Naive thymus-derived CD4-positive, alpha-beta T cell (primary cell): ENCODE measurements at regions not wholly inside any gene's neighbourhood (a gene's known extent, or its start where the extent isn't known, plus 50 kb on each side); places are given as distances from the start of the nearest gene placed in this dataset.

Experiments used
- ATAC-seq: fragments of 150-1000 bp; cut with Tn5 transposase; 2 replicates; pipeline ENCODE4 v1.10.0; 2021; ENCODE audit warnings: mild to moderate bottlenecking, moderate library complexity
- CTCF ChIA-PET: fragments of 350-600 bp; sonication (Branson Sonifier 250); formaldehyde crosslinking; loops from one replicate; lab custom pipeline; 2021; ENCODE audit warnings: antibody characterized with exemption; lab: Charles Lee
- POLR2A ChIA-PET: fragments of 350-600 bp; sonication (Branson Sonifier 250); formaldehyde crosslinking; loops from one replicate; lab custom pipeline; 2021; ENCODE audit warnings: antibody characterized with exemption, inconsistent platforms; lab: Charles Lee
- DNase-seq, 9 donors: peaks; one replicate each; pipeline versions ENCODE4 v3.0.0 to v3.0.0-alpha.2; 2020 to 2022; ENCODE audit warnings: mixed read lengths in 1 of 9
- H3K27ac ChIP-seq: one replicate; pipeline ENCODE4 v1.7.0; 2013; ENCODE audit warnings: mild to moderate bottlenecking, low read depth, low read length, moderate library complexity
- H3K27me3 ChIP-seq, 2 donors: one replicate each; pipeline ENCODE4 v1.7.0; 2013; ENCODE audit warnings: low read length in 2 of 2, mild to moderate bottlenecking in 2 of 2, moderate library complexity in 2 of 2; ENCODE audit not compliant: control insufficient read depth in 2 of 2, insufficient read depth in 2 of 2
- H3K36me3 ChIP-seq, 3 experiments: 1 replicate in 2 of 3; 2 replicates in 1 of 3; pipeline ENCODE4 v1.7.0; 2013; ENCODE audit warnings: low read length in 3 of 3, mild to moderate bottlenecking in 3 of 3, moderate library complexity in 1 of 3; ENCODE audit not compliant: insufficient read depth in 3 of 3, control insufficient read depth in 2 of 3
- H3K4me1 ChIP-seq, 2 donors: one replicate each; pipeline ENCODE4 v1.7.0; 2013; ENCODE audit warnings: low read length in 2 of 2, mild to moderate bottlenecking in 2 of 2, moderate library complexity in 1 of 2; ENCODE audit not compliant: control insufficient read depth in 2 of 2, insufficient read depth in 2 of 2
- H3K4me3 ChIP-seq: 2 replicates; pipeline ENCODE4 v1.7.0; 2013; ENCODE audit warnings: mild to moderate bottlenecking, low read length
- H3K9me3 ChIP-seq, 3 experiments: 1 replicate in 2 of 3; 2 replicates in 1 of 3; pipeline ENCODE4 v1.7.0; 2013; ENCODE audit warnings: low read length in 3 of 3; ENCODE audit not compliant: control insufficient read depth in 2 of 3
- H3K27ac Mint-ChIP-seq, 9 donors: one replicate each; pipeline ENCODE4 v1.8.0; 2020 to 2022; ENCODE audit warnings: mixed read lengths in 9 of 9, mild to moderate bottlenecking in 8 of 9, moderate library complexity in 5 of 9, inconsistent platforms in 2 of 9
- H3K27me3 Mint-ChIP-seq, 5 donors: one replicate each; pipeline ENCODE4 v1.8.0; 2021 to 2022; ENCODE audit warnings: mixed read lengths in 5 of 5, mild to moderate bottlenecking in 1 of 5
- H3K36me3 Mint-ChIP-seq, 5 donors: one replicate each; pipeline ENCODE4 v1.8.0; 2020 to 2022; ENCODE audit warnings: mixed read lengths in 5 of 5, mild to moderate bottlenecking in 3 of 5, inconsistent platforms in 1 of 5
- H3K4me1 Mint-ChIP-seq, 7 donors: one replicate each; pipeline ENCODE4 v1.8.0; 2020 to 2022; ENCODE audit warnings: mixed read lengths in 7 of 7, mild to moderate bottlenecking in 3 of 7, inconsistent platforms in 1 of 7
- H3K4me3 Mint-ChIP-seq, 10 donors: one replicate each; pipeline ENCODE4 v1.8.0; 2020 to 2022; ENCODE audit warnings: mild to moderate bottlenecking in 10 of 10, mixed read lengths in 10 of 10, moderate library complexity in 6 of 10, inconsistent platforms in 2 of 10
- H3K9me3 Mint-ChIP-seq, 11 donors: one replicate each; pipeline ENCODE4 v1.8.0; 2020 to 2022; ENCODE audit warnings: mixed read lengths in 11 of 11, mild to moderate bottlenecking in 4 of 11, inconsistent platforms in 1 of 11, moderate library complexity in 1 of 11
- intact Hi-C, 2 donors: fragments of 100-400 bp; cut with micrococcal nuclease; formaldehyde crosslinking; loops; one replicate each; pipeline ENCODE4 v1.15.1; 2023

GRCh38 chr14:98227727-98228111 is 1044.3 kb downstream of the BCL11B start:
- Histone ChIP-seq H3K36me3 (no peaks in the 10 kb centered on the region), H3K9me3 (no peaks in the 10 kb centered on the region), H3K4me1 (peaks cover 34 to 85% of the 10 kb centered on the region in 2 donors), H3K27me3 (no peaks in the 10 kb centered on the region), H3K4me3 (peak overlapping the region; percentile 28), H3K27ac (peak overlapping the region; percentile 83)
- ATAC-seq (no peak), DNase-seq (no peak)
- Mint-ChIP-seq H3K27ac (peak overlapping the region; percentile 92 to 100 (median 96)), H3K27me3 (no peaks in the 10 kb centered on the region), H3K4me3 (peak overlapping the region; percentile 51 to 85 (median 68)), H3K36me3 (peaks cover 0 to 30% (median 0%) of the 10 kb centered on the region in 5 donors), H3K4me1 (peaks cover 44 to 94% (median 85%) of the 10 kb centered on the region in 7 donors), H3K9me3 (peaks cover 0 to 9% (median 0%) of the 10 kb centered on the region in 11 donors)
- intact Hi-C loops = loop anchor here (1.0 to 10.0 kb wide), 6 partner anchors 55 to 967 kb away; no protein-coding TSS in a partner anchor
- ChIA-PET POLR2A (interaction anchor here (0.7 to 3.5 kb wide), 18 partner anchors 8 to 1039 kb away, joined by 3 to 28 read pairs (median 4); no protein-coding TSS in a partner anchor), CTCF (interaction anchor here (0.5 to 1.7 kb wide), 5 partner anchors 11 to 1040 kb away, joined by 3 to 7 read pairs (median 4); no protein-coding TSS in a partner anchor)

DNA sequence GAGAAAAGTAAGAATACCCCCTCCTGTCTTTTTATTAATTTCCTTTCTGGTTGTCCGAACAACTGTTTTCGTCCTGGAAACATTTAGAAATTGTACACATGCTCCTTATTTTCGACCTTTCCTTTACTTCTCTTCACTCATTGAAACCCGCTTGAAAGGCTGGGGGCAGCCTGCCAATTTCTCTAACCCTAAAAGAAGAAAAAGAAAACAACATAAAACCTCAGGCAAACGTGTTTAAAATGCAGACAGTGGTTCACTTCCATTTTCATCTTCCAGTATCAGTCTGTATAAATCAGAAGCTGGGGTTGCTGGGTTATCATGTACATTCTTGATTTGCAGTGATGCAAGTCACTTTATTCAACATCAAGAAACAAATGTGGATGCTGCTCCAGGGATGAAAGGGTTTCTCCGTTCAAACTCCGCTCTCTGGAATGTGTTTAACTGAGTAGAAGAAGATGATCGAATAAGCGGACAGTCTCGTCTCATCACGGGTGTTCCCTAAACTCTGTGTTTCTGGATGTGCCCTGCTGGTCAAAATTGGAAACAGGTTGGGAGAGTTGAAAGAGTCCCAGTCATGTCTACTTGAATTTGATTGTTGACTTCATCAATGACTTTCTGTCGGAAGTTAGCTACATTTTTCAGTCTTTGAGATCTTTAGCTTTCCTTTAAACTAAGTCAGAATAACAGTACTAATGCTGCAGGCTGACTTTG is 1042.2 kb downstream of the BCL11B start:
- peak overlapping the region; percentile 48 to 88 (median 80) for H3K4me3 Mint-ChIP-seq
- Histone ChIP-seq H3K27ac (peak overlapping the region; percentile 83), H3K27me3 (no peaks in the 10 kb centered on the region), H3K4me1 (peaks cover 18 to 68% of the 10 kb centered on the region in 2 donors), H3K36me3 (no peaks in the 10 kb centered on the region), H3K4me3 (peak overlapping the region; percentile 6), H3K9me3 (no peaks in the 10 kb centered on the region)
- ChIA-PET CTCF (interaction anchor here (0.8 to 2.0 kb wide), 12 partner anchors 8 to 93 kb away, joined by 3 to 8 read pairs (median 4); no protein-coding TSS in a partner anchor), POLR2A (interaction anchor here (0.9 to 3.0 kb wide), 25 partner anchors 8 to 1042 kb away, joined by 3 to 17 read pairs (median 4); partner anchors contain the start of gene BCL11B)
- H3K9me3 Mint-ChIP-seq = peaks cover 0 to 5% (median 0%) of the 10 kb centered on the region in 11 donors
- H3K4me1 Mint-ChIP-seq = peaks cover 40 to 94% (median 89%) of the 10 kb centered on the region in 7 donors
- H3K36me3 Mint-ChIP-seq = peaks cover 0 to 27% (median 3%) of the 10 kb centered on the region in 5 donors
- ATAC-seq = peak; percentile 76
- H3K27me3 Mint-ChIP-seq = no peaks in the 10 kb centered on the region
- H3K27ac Mint-ChIP-seq = peak overlapping the region; percentile 86 to 100 (median 96)
- intact Hi-C loops = loop anchor here (1.0 to 10.0 kb wide), 6 partner anchors 57 to 965 kb away; no protein-coding TSS in a partner anchor
- peak in 7 of 9 donors; percentile 59 to 79 (median 74) for DNase-seq

GRCh38 chr14:98230411-98230810 is 1041.6 kb downstream of the BCL11B start:
- peaks cover 0 to 5% (median 0%) of the 10 kb centered on the region in 11 donors for H3K9me3 Mint-ChIP-seq
- CTCF ChIA-PET = interaction anchor here (1.0 to 2.0 kb wide), 8 partner anchors 8 to 94 kb away, joined by 3 to 8 read pairs (median 4); no protein-coding TSS in a partner anchor
- Histone ChIP-seq H3K4me1 (peaks cover 18 to 68% of the 10 kb centered on the region in 2 donors), H3K36me3 (no peaks in the 10 kb centered on the region), H3K4me3 (peak overlapping the region; percentile 6), H3K9me3 (no peaks in the 10 kb centered on the region), H3K27me3 (no peaks in the 10 kb centered on the region), H3K27ac (peak overlapping the region; percentile 83)
- H3K4me3 Mint-ChIP-seq = peak overlapping the region; percentile 48 to 88 (median 80)
- ATAC-seq (no peak), DNase-seq (no peak)
- peak overlapping the region in 8 of 9 donors; percentile 93 to 100 (median 97) for H3K27ac Mint-ChIP-seq
- POLR2A ChIA-PET = interaction anchor here (0.9 to 3.0 kb wide), 19 partner anchors 8 to 1042 kb away, joined by 3 to 17 read pairs (median 4); partner anchors contain the start of gene BCL11B
- H3K27me3 Mint-ChIP-seq = no peaks in the 10 kb centered on the region
- H3K4me1 Mint-ChIP-seq = peaks cover 45 to 94% (median 89%) of the 10 kb centered on the region in 7 donors
- H3K36me3 Mint-ChIP-seq = peaks cover 0 to 23% (median 6%) of the 10 kb centered on the region in 5 donors
- intact Hi-C loops = loop anchor here in 1 of 2 donors (1.0 kb wide), 1 partner anchor 92 kb away; no protein-coding TSS in a partner anchor

GRCh38 chr14:98231210-98231609 is 1040.8 kb downstream of the BCL11B start:
- peaks cover 41 to 94% (median 88%) of the 10 kb centered on the region in 7 donors for H3K4me1 Mint-ChIP-seq
- ChIA-PET CTCF (interaction anchor here (0.7 to 1.3 kb wide), 6 partner anchors 8 to 90 kb away, joined by 3 to 4 read pairs (median 3); no protein-coding TSS in a partner anchor), POLR2A (interaction anchor here (0.7 to 3.0 kb wide), 14 partner anchors 8 to 1037 kb away, joined by 3 to 17 read pairs (median 4); no protein-coding TSS in a partner anchor)
- no peak overlapping the region for H3K4me3 ChIP-seq
- no peaks in the 10 kb centered on the region for H3K27me3 ChIP-seq
- peak overlapping the region in 6 of 10 donors; percentile 21 to 85 (median 56) for H3K4me3 Mint-ChIP-seq
- DNase-seq = no peak
- peaks cover 15 to 62% of the 10 kb centered on the region in 2 donors for H3K4me1 ChIP-seq
- peaks cover 0 to 5% (median 0%) of the 10 kb centered on the region in 11 donors for H3K9me3 Mint-ChIP-seq
- intact Hi-C loops = no loop called here
- H3K27ac Mint-ChIP-seq = peak overlapping the region in 8 of 9 donors; percentile 93 to 100 (median 97)
- H3K9me3 ChIP-seq = no peaks in the 10 kb centered on the region
- no peaks in the 10 kb centered on the region for H3K36me3 ChIP-seq
- H3K36me3 Mint-ChIP-seq = peaks cover 0 to 20% (median 6%) of the 10 kb centered on the region in 5 donors
- peak overlapping the region; percentile 83 for H3K27ac ChIP-seq
- no peak for ATAC-seq
- no peaks in the 10 kb centered on the region for H3K27me3 Mint-ChIP-seq

GRCh38 chr14:98233656-98234055 is 1038.3 kb downstream of the BCL11B start:
- ChIA-PET CTCF (no interaction called here), POLR2A (interaction anchor here (0.7 to 1.4 kb wide), 5 partner anchors 10 to 1009 kb away, joined by 3 to 6 read pairs (median 4); no protein-coding TSS in a partner anchor)
- Mint-ChIP-seq H3K27me3 (no peaks in the 10 kb centered on the region), H3K36me3 (peaks cover 0 to 7% (median 6%) of the 10 kb centered on the region in 5 donors), H3K4me1 (peaks cover 31 to 94% (median 84%) of the 10 kb centered on the region in 7 donors), H3K27ac (peak overlapping the region in 5 of 9 donors; percentile 3 to 98 (median 46)), H3K4me3 (peak overlapping the region in 1 of 10 donors; percentile 17), H3K9me3 (peaks cover 0 to 5% (median 0%) of the 10 kb centered on the region in 11 donors)
- no peak for ATAC-seq
- no peak overlapping the region for H3K4me3 ChIP-seq
- no peaks in the 10 kb centered on the region for H3K27me3 ChIP-seq
- intact Hi-C loops = no loop called here
- peaks cover 0 to 48% of the 10 kb centered on the region in 2 donors for H3K4me1 ChIP-seq
- no peak for DNase-seq
- no peaks in the 10 kb centered on the region for H3K9me3 ChIP-seq
- H3K27ac ChIP-seq = no peak overlapping the region
- no peaks in the 10 kb centered on the region for H3K36me3 ChIP-seq

DNA sequence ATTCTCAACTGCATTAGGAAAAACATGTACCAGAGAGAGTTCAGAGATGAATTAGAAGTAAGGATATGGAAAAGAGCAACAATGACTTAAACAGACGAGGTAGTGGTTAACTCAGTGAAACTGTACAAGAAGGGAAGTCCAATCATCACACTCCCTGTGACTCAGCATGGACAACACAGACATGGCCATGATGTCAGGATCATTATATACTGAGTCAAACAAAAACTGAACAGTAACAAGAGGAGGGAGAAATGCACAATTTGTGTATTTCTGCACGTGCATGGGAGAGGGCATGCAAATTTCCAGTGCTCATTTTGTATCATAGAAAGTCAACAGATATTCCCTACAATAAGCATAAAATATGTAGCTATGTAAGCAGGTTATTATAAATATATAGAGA is 1037.8 kb downstream of the BCL11B start:
- Mint-ChIP-seq H3K27ac (peak overlapping the region in 3 of 9 donors; percentile 21 to 98 (median 46)), H3K36me3 (peaks cover 0 to 6% (median 5%) of the 10 kb centered on the region in 5 donors)
- CTCF ChIA-PET = no interaction called here

More for the DNA sequence above, 1037.8 kb downstream of the BCL11B start:
- H3K9me3 ChIP-seq = no peaks in the 10 kb centered on the region
- H3K4me3 ChIP-seq = no peak overlapping the region
- POLR2A ChIA-PET = interaction anchor here (0.7 to 1.4 kb wide), 7 partner anchors 10 to 1008 kb away, joined by 3 to 6 read pairs (median 4); no protein-coding TSS in a partner anchor
- H3K4me3 Mint-ChIP-seq = peak overlapping the region in 1 of 10 donors; percentile 53
- no peaks in the 10 kb centered on the region for H3K27me3 Mint-ChIP-seq
- ATAC-seq (no peak), DNase-seq (no peak)
- no peak overlapping the region for H3K27ac ChIP-seq
- H3K36me3 ChIP-seq = no peaks in the 10 kb centered on the region
- H3K27me3 ChIP-seq = no peaks in the 10 kb centered on the region
- H3K4me1 ChIP-seq = peaks cover 0 to 42% of the 10 kb centered on the region in 2 donors
- intact Hi-C loops = no loop called here
- peaks cover 33 to 95% (median 84%) of the 10 kb centered on the region in 7 donors for H3K4me1 Mint-ChIP-seq
- peaks cover 0 to 5% (median 0%) of the 10 kb centered on the region in 11 donors for H3K9me3 Mint-ChIP-seq
